ENCODE measurements at regions not wholly inside any gene's neighbourhood (a gene's known extent, or its start where the extent isn't known, plus 50 kb on each side); places are given as distances from the start of the nearest gene placed in this dataset.

DNA sequence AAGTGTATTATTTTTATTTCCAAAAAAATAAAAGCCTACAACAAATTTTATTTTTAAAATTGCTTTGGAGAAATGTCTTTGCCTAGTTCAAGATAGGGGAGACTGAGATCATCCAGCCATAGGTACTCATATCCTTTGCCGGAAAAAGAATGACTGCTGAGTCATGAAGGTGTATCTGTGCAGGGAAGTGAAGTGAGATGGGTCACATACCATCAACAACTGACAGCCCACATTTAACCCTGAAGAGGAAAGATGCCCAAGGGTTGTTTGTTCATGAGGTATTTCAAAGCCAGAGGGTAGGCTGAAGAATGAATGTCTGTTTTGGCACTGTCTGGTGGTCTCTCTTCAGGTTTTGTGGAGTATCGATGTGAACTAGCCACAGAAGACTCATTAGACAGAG, 106.7 kb upstream of the TTC29 start:
- H3K36me3 ChIP-seq (ENCODE audit: control insufficient read depth in 2 of 2, insufficient read depth in 2 of 2, low read length in 2 of 2), result no peaks in the 10 kb centered on the region
- H3K9me3 ChIP-seq (ENCODE audit: control insufficient read depth in 2 of 2, low read length in 2 of 2), result no peaks in the 10 kb centered on the region
- peaks cover 7% of the 10 kb centered on the region for H3K4me1 ChIP-seq (ENCODE audit: control insufficient read depth, insufficient read depth, low read length)
- no peak overlapping the region for H3K4me3 ChIP-seq (ENCODE audit: low read length in 2 of 2)
- no peak overlapping the region for H3K27ac ChIP-seq (ENCODE audit: low read length)
- no peaks in the 10 kb centered on the region for H3K27me3 ChIP-seq (ENCODE audit: control insufficient read depth in 1 of 2, insufficient read depth in 2 of 2, low read length in 2 of 2)
- no peak overlapping the region for H3K9ac ChIP-seq (ENCODE audit: low read length in 2 of 2)

DNA sequence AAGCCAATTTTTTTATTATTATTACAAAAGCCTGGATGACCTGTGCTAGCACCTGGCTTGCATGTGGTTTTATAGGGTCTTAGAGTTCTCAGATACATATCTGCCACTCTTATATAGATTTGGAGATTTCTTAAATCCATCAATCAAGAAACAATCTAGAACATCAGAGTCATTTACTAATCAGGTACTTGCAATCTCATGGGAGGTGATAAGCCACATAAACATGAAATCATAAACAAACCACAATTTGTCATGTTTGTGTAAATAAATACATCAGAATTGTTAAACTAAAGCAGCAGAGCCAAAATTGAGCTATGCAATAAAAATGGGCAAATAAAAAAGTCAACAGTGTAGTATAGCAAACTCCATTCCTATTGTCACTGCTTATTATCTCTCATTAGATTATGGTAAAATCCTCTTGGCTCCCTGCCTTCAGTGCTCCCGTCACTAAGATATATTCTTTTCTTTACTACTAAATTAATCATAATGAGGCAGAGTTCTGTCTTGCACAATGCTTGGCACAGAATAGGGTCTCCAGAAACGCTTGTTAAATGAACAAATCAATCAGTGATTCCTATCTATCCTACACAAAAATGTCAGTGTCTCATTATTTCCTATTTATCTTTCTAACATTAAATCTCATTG, 108.7 kb upstream of the TTC29 start:
- H3K27me3 ChIP-seq (ENCODE audit: control insufficient read depth in 1 of 2, insufficient read depth in 2 of 2, low read length in 2 of 2), result no peaks in the 10 kb centered on the region
- no peaks in the 10 kb centered on the region for H3K36me3 ChIP-seq (ENCODE audit: control insufficient read depth in 2 of 2, insufficient read depth in 2 of 2, low read length in 2 of 2)
- peaks cover 7% of the 10 kb centered on the region for H3K4me1 ChIP-seq (ENCODE audit: control insufficient read depth, insufficient read depth, low read length)
- H3K4me3 ChIP-seq (ENCODE audit: low read length in 2 of 2), result no peak overlapping the region
- no peak overlapping the region for H3K27ac ChIP-seq (ENCODE audit: low read length)
- H3K9ac ChIP-seq (ENCODE audit: low read length in 2 of 2), result no peak overlapping the region
- no peaks in the 10 kb centered on the region for H3K9me3 ChIP-seq (ENCODE audit: control insufficient read depth in 2 of 2, low read length in 2 of 2)

DNA sequence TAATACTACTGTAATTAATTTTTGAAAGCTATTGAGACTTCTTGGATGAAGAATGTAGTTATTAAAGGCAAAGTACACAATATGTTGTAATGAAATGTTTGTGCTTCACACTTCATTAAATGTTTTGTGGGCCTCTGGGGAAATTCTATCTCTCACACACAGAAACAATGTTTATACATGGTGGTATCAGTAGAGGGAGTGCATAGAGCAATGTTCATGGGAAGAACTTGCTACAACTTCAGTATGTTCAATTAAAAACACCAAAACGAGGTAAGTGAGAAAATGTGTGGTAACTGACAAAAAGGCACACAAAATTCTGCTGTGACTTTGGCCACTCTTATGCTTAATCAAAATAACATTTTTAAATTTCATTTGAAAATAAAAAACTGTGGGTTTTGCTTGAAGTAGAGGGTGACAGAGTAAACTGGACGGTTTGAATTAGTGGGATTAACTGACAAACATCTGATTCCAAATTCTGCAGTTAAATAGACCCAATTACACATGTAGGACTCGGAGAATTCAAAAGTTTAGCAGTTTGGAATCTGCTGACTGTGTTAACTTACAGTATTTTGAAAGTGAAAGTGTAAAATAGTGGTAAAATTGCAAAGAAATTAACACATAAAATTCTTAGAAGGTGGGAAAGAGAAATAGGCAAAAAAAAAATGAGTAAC, 111.4 kb upstream of the TTC29 start:
- Histone ChIP-seq H3K4me1 (ENCODE audit: control insufficient read depth, insufficient read depth, low read length) (no peaks in the 10 kb centered on the region), H3K27ac (ENCODE audit: low read length) (no peak overlapping the region), H3K9ac (ENCODE audit: low read length in 2 of 2) (peak overlapping the region; percentile 6 to 41)

DNA sequence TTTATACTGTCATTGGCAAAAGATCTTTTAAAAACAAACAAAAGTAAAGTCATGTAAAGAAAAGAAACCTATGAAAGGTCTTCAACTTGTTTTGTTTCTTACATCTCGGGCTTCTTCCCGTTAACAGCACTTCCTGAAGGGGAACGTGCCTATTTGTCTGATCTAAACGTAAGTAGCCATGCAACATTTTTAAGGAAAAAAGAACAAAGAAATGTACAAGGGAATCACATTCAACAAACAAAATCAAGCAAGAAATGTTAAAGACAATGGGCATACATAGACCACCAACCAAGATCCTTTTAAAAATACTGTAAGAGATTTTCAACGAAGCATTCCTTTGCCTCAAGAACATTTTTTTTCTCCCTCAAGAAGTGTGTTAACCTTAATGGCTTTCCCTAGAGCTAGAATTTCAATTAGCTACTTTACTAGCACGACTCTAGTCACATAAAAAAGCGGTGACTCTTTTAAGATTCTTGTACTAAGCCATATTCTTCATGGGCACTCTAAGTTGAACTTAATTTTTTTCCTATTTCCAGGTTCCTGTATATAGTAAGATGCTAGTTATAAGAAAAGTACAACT, 112.0 kb upstream of the TTC29 start:
- no peak overlapping the region for H3K27ac ChIP-seq (ENCODE audit: low read length)
- peak overlapping the region; percentile 6 to 41 for H3K9ac ChIP-seq (ENCODE audit: low read length in 2 of 2)
- H3K4me1 ChIP-seq (ENCODE audit: control insufficient read depth, insufficient read depth, low read length), result no peaks in the 10 kb centered on the region
- no peaks in the 10 kb centered on the region for H3K9me3 ChIP-seq (ENCODE audit: control insufficient read depth in 2 of 2, low read length in 2 of 2)
- peak overlapping the region; percentile 62 to 63 for H3K4me3 ChIP-seq (ENCODE audit: low read length in 2 of 2)
- H3K36me3 ChIP-seq (ENCODE audit: control insufficient read depth in 2 of 2, insufficient read depth in 2 of 2, low read length in 2 of 2), result no peaks in the 10 kb centered on the region
- H3K27me3 ChIP-seq (ENCODE audit: control insufficient read depth in 1 of 2, insufficient read depth in 2 of 2, low read length in 2 of 2), result no peaks in the 10 kb centered on the region

More for the DNA sequence above, 111.4 kb upstream of the TTC29 start:
- no peaks in the 10 kb centered on the region for H3K36me3 ChIP-seq (ENCODE audit: control insufficient read depth in 2 of 2, insufficient read depth in 2 of 2, low read length in 2 of 2)
- H3K27me3 ChIP-seq (ENCODE audit: control insufficient read depth in 1 of 2, insufficient read depth in 2 of 2, low read length in 2 of 2), result no peaks in the 10 kb centered on the region
- H3K9me3 ChIP-seq (ENCODE audit: control insufficient read depth in 2 of 2, low read length in 2 of 2), result no peaks in the 10 kb centered on the region
- peak overlapping the region; percentile 62 to 63 for H3K4me3 ChIP-seq (ENCODE audit: low read length in 2 of 2)

DNA sequence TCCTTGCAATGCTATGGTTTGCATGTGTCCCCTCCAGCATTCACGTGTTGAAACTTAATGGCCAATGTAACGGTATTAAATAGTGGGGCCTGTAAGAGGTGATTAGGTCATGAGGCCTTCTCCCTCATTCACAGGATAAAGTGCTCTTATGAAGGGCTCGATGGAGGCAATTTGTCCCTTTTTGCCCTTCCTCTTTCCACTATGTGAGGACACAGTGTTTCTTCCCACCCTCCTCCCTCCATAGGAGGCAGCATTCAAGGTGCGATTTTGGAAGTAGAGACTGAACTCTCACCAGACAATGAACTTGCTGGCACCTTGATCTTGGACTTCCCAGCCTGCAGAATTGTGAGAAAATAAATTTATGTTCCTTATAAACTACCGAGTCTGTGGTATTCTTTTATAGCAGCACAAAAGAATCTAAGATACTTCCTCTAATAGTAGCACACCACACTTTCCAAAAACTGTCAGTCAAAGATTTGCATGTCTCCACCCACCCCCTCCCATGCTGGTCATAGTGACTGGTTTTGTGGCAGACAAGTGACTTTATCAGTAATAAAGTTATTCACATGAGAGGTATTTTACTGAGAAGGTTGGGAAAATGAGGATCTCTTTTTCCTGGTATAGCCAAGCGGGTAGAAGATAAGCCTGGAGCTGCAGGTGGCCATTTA, 113.5 kb upstream of the TTC29 start:
- H3K36me3 ChIP-seq (ENCODE audit: control insufficient read depth in 2 of 2, insufficient read depth in 2 of 2, low read length in 2 of 2), result no peaks in the 10 kb centered on the region
- no peaks in the 10 kb centered on the region for H3K9me3 ChIP-seq (ENCODE audit: control insufficient read depth in 2 of 2, low read length in 2 of 2)
- no peak overlapping the region for H3K27ac ChIP-seq (ENCODE audit: low read length)
- no peak overlapping the region for H3K4me3 ChIP-seq (ENCODE audit: low read length in 2 of 2)
- no peaks in the 10 kb centered on the region for H3K27me3 ChIP-seq (ENCODE audit: control insufficient read depth in 1 of 2, insufficient read depth in 2 of 2, low read length in 2 of 2)
- no peak overlapping the region for H3K9ac ChIP-seq (ENCODE audit: low read length in 2 of 2)
- no peaks in the 10 kb centered on the region for H3K4me1 ChIP-seq (ENCODE audit: control insufficient read depth, insufficient read depth, low read length)

DNA sequence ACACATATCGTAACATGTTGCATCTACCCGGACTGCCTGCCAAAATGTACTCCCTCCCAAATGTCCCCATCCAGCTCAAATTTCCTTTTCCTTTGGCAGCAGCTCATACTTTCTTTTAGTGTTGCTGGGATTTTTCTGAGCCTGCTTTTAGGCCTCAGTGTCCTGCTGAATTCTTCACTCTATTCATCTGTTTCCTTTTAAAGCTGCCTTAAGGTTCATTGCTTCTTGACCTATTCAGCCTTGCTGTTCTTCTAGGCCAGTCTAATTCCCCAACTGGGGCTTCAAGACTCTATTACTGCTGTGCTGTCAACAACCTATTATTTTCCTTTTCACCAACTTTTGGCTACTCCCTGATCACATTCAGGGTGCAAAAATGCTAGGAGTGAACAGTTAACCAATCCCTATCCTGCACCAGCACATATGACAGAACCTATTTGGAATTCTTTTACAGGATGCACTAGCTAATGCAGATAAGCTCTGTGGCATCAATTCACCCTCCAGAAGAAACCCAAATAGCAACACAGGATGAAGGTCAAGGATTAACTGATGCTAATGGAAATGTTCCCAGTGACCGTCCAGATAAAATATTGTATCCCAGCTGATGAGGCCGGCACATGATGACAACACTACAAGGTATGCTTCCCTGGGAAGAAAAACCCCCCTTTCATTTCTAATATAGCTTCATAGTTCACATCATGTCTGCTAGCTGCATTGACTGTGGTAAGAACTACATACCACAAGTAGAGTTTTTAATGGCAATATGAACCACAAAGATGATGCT, 114.7 kb upstream of the TTC29 start:
- Histone ChIP-seq H3K9me3 (ENCODE audit: control insufficient read depth in 2 of 2, low read length in 2 of 2) (no peaks in the 10 kb centered on the region), H3K9ac (ENCODE audit: low read length in 2 of 2) (no peak overlapping the region), H3K36me3 (ENCODE audit: control insufficient read depth in 2 of 2, insufficient read depth in 2 of 2, low read length in 2 of 2) (no peaks in the 10 kb centered on the region), H3K4me3 (ENCODE audit: low read length in 2 of 2) (no peak overlapping the region), H3K27ac (ENCODE audit: low read length) (no peak overlapping the region), H3K4me1 (ENCODE audit: control insufficient read depth, insufficient read depth, low read length) (no peaks in the 10 kb centered on the region), H3K27me3 (ENCODE audit: control insufficient read depth in 1 of 2, insufficient read depth in 2 of 2, low read length in 2 of 2) (no peaks in the 10 kb centered on the region)

DNA sequence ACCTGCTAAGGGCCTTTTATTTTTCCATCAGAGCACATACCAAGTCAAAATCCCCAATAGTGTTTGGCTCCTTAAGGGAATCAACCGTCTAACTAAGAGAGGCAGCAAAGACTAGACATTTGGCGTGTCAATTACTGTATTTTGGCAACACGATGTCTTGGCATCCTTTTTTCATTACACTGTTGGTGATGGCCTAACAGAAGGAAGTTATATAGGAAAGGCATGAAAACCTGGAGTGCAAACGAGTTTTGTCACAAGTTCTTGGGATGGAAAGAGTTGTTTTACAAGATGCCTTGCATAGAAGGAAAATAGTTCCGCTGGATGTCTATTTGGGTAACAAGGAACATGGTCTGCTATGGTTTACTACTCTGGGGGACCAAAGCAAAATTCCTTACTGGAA, 119.2 kb upstream of the TTC29 start:
- Histone ChIP-seq H3K27me3 (ENCODE audit: control insufficient read depth in 1 of 2, insufficient read depth in 2 of 2, low read length in 2 of 2) (no peaks in the 10 kb centered on the region), H3K9me3 (ENCODE audit: control insufficient read depth in 2 of 2, low read length in 2 of 2) (no peaks in the 10 kb centered on the region), H3K27ac (ENCODE audit: low read length) (no peak overlapping the region), H3K9ac (ENCODE audit: low read length in 2 of 2) (no peak overlapping the region), H3K36me3 (ENCODE audit: control insufficient read depth in 2 of 2, insufficient read depth in 2 of 2, low read length in 2 of 2) (no peaks in the 10 kb centered on the region), H3K4me3 (ENCODE audit: low read length in 2 of 2) (no peak overlapping the region), H3K4me1 (ENCODE audit: control insufficient read depth, insufficient read depth, low read length) (no peaks in the 10 kb centered on the region)

DNA sequence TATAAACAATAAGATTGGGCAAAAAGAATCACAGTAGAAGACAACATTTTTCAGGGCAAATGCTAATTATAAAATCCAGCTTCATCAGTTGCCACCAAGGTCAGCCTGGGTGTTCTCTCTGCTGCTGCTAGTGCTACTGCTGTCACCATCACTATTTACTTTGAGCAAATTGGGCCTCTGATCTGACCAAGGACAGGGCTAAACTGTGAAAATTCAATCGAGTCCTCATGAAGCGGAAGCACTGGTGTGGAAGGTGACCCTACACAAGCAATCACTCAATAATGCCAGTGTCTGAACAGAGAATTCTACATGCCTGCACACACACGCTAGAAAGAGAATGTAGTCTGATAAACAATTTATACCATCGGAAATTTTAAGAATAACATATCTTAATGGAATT, 122.9 kb upstream of the TTC29 start:
- H3K36me3 ChIP-seq (ENCODE audit: control insufficient read depth in 2 of 2, insufficient read depth in 2 of 2, low read length in 2 of 2), result no peaks in the 10 kb centered on the region
- H3K9me3 ChIP-seq (ENCODE audit: control insufficient read depth in 2 of 2, low read length in 2 of 2), result no peaks in the 10 kb centered on the region
- no peaks in the 10 kb centered on the region for H3K4me1 ChIP-seq (ENCODE audit: control insufficient read depth, insufficient read depth, low read length)
- no peak overlapping the region for H3K4me3 ChIP-seq (ENCODE audit: low read length in 2 of 2)
- no peak overlapping the region for H3K27ac ChIP-seq (ENCODE audit: low read length)
- no peaks in the 10 kb centered on the region for H3K27me3 ChIP-seq (ENCODE audit: control insufficient read depth in 1 of 2, insufficient read depth in 2 of 2, low read length in 2 of 2)
- H3K9ac ChIP-seq (ENCODE audit: low read length in 2 of 2), result no peak overlapping the region

DNA sequence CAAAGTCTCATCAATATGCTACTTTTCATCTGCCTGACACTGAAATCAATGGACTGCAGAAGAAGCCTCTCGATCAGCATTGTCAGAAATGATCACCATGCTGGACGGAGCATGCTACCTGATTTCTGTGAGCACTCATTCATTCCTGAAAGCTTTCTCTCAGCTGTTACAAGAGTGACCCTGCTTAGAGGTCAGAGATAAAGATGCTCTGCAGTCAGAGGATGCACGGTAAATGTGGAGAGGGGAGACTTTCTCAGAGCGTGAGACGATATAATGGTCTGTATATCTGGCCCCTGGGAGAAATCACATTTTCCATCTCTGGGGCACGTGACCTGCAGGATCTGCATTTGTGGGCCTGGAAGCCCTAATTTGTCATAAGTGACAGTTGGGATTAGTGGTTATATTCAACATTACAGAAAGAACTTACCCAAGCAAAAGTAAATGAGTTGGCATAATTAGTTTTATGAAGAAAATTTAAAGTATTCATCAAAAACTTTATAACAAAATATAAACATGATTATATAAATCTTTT, 125.6 kb upstream of the TTC29 start:
- Histone ChIP-seq H3K27me3 (ENCODE audit: control insufficient read depth in 1 of 2, insufficient read depth in 2 of 2, low read length in 2 of 2) (no peaks in the 10 kb centered on the region), H3K4me3 (ENCODE audit: low read length in 2 of 2) (no peak overlapping the region), H3K36me3 (ENCODE audit: control insufficient read depth in 2 of 2, insufficient read depth in 2 of 2, low read length in 2 of 2) (no peaks in the 10 kb centered on the region), H3K4me1 (ENCODE audit: control insufficient read depth, insufficient read depth, low read length) (no peaks in the 10 kb centered on the region), H3K27ac (ENCODE audit: low read length) (no peak overlapping the region), H3K9ac (ENCODE audit: low read length in 2 of 2) (no peak overlapping the region), H3K9me3 (ENCODE audit: control insufficient read depth in 2 of 2, low read length in 2 of 2) (no peaks in the 10 kb centered on the region)

DNA sequence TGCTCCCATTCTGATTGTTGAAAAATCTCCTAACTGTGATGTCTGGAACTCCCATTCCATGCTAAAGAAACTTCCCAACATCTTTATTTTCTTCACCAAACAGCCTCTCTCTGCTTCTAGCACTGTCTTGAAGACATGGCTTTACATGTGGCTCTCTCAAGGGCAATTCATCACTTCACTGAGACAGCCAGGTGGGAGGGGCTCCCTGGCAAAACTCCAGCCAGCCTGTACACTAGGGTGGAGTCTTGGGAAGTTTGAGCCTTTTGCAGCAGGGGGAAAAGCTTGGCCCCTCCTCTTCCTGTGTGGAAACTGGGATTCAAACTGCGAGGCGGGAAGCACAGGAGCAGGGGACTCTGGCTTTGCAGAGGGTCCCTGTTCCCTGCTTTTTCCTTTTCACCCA, 130.5 kb upstream of the TTC29 start:
- Histone ChIP-seq H3K36me3 (ENCODE audit: control insufficient read depth in 2 of 2, insufficient read depth in 2 of 2, low read length in 2 of 2) (no peaks in the 10 kb centered on the region), H3K27ac (ENCODE audit: low read length) (no peak overlapping the region), H3K9me3 (ENCODE audit: control insufficient read depth in 2 of 2, low read length in 2 of 2) (no peaks in the 10 kb centered on the region), H3K4me1 (ENCODE audit: control insufficient read depth, insufficient read depth, low read length) (peaks cover 20% of the 10 kb centered on the region), H3K4me3 (ENCODE audit: low read length in 2 of 2) (no peak overlapping the region), H3K27me3 (ENCODE audit: control insufficient read depth in 1 of 2, insufficient read depth in 2 of 2, low read length in 2 of 2) (no peaks in the 10 kb centered on the region), H3K9ac (ENCODE audit: low read length in 2 of 2) (no peak overlapping the region)

Data from stomach smooth muscle (tissue), 2 donors.